HG02571 (cell line): ENCODE measurements at regions not wholly inside any gene's neighbourhood (a gene's known extent, or its start where the extent isn't known, plus 50 kb on each side); places are given as distances from the start of the nearest gene placed in this dataset.
"Not testable (repeated sequence)": the region's sequence is repeated elsewhere in the genome, so short reads cannot be mapped to it uniquely, and the experiment has no call there.

Experiments
- ATAC-seq: cut with Tn5 transposase; IDR thresholded peaks from one replicate; pipeline ENCODE4 v1.9.1; 2021; ENCODE audit warnings: mild to moderate bottlenecking, moderate library complexity; ENCODE audit not compliant: unreplicated experiment

DNA sequence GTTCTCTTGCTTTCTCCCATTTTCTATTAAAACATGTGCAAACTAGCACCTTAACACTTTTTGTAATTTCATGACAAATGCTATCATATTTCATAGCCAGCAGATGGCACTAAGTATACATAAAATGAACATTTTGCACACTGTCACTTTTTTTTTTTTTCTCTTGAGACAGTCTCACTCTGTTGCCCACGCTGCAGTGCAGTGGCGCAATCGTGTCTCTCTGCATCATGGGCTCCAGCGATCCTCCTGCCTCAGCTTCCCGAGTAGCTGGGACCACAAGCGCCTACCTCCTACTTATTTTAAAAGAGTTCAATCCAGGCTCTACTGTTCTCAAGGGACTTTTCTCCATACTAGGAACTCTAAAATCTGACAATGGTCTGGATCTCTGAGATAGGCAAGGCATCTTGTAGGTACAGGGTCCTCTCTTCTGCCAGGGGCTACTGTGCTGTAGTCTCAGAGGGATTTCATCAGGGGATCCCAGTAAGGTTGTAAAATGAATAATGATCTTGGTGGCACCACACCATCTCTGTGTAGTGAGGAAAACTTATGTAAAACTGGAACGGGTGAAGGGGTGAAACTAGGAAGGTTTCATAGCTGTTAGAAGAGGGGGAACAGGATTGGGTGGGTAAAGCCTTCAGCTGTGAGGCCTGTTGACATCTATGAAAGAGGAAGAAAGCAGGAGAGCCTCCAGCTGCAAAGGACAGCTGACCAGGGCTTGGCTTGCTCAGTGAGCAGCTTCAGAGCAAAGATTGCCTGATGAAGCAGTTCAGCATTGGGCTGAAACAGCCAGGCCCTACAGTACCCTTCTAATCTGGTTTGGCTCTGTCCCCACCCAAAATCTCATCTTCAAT, 196.9 kb downstream of the AVL9 start:
- peak; percentile 77 for ATAC-seq

- not testable (repeated sequence) for ATAC-seq
These were observed 192.8 kb downstream of the AVL9 start for GRCh38 chr7:32688092-32688491.

DNA sequence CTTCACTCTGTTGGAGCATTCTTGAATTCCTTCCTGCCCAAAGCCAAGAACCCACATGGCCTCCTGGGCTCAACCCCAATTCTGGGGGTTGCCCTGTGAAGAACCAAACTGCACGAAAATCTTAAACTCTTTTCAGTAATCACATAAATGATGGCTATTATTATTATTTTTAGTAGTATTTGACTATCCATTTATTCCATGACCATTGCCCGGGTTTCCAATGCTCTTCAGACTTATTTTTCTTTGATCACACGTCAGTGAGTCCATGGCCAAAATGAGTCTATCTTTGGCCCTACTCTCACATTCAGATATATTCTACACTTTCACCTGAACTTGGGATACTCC, 185.9 kb downstream of the AVL9 start:
- no peak for ATAC-seq

DNA sequence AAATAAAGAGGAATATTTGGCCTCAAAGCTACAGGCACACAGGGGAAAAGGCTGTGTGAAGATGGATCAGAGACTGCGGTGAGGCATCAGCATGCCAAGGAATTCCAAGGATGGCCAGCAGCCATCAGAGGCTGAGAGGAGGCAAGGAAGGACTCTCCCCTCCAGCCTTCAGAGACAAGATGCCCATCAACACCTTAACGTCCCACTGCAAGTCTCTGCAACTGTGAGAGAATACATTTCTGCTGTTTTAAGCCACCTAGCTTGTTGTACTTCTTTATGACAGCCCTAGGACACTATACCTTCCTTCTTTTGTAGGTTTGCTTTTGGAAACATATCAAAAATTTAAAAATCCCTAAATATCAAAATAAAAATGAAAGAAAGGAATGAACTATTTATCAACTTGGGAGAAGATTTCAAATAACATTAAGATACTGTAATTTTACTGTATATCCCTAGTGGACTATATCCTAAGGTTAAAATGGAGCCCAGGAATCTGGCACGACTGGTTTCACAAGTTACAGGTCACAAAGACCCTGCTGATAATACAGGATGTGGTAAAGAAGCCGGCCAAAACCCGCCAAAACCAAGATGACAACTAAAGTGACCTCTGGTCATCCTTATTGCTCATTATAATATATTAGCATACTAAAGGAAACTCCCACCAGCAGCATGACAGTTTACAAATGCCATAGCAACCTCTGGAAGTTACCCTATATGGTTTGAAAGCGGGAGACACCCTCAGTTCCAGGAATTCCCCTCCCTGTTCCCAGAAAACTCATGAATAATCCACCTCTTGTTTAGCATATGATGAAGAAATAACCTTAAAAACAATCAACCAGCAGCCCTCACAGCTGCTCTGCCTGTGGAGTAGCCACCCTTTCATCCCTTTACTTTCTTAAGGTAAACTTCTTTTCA, 185.2 kb downstream of the AVL9 start:
- ATAC-seq: no peak

DNA sequence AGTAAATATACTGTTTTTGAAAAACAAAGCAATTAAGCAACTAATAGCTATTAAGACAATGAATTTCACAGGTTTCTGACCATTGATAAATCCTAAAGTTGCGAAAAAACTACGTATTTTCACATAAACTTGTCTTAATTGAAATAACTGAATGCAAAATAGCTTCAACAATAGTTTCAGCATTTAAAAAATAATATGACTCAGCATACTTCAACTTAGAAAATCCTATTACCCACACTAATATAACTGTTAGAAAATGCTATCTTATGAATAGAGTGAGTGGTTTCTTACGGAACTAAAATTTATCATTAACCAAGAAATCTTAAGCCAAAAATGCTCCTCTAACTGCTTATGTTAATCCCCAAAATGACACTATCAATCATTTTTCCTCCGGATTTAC, 183.9 kb downstream of the AVL9 start:
- no peak for ATAC-seq

GRCh38 chr7:32677593-32677992, 182.3 kb downstream of the AVL9 start:
- ATAC-seq: no peak

DNA sequence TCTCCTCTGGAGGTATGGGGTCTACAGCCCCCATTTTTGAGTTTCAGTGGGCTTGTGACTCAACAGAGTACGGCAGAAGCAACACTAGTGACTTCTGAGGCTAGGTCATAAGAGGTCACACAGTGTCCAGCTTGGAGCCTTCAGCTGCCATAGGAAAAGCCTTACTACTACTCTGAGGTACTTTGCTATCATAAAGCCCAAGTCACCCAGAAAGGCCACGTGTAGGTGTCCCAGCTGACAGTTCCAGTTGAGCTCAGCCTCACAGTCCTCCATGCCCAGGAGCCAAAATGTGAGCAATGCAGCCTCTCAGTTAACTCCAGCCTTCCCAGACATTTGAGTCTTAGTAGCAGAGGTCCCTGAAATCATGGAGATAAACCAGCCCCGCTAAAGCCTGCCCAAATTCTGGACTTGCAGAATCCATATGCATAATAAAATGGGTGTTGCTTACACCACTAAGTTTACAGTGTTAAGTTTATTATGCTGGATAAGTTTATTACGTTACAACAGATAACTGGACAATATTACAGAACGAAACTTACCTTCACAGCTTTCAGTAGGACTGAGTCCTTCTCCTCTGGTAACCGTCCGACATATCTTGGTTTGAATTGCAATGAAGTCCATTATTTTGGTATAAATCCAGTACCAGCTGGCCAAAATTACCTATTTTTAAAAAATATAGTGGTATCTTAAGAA, 181.1 kb downstream of the AVL9 start:
- no peak for ATAC-seq

- ATAC-seq: no peak
These were observed 178.1 kb downstream of the AVL9 start for GRCh38 chr7:32673275-32673983.

GRCh38 chr7:32670110-32671025, 175.1 kb downstream of the AVL9 start:
- ATAC-seq: no peak

- not testable (repeated sequence) for ATAC-seq
These were observed 174.0 kb downstream of the AVL9 start for GRCh38 chr7:32669173-32669870.

GRCh38 chr7:32668387-32669097, 173.3 kb downstream of the AVL9 start:
- not testable (repeated sequence) for ATAC-seq

- ATAC-seq: not testable (repeated sequence)
These were observed 172.3 kb downstream of the AVL9 start for GRCh38 chr7:32667586-32667985.

- not testable (repeated sequence) for ATAC-seq
These were observed 168.5 kb downstream of the AVL9 start for GRCh38 chr7:32663805-32664211.

DNA sequence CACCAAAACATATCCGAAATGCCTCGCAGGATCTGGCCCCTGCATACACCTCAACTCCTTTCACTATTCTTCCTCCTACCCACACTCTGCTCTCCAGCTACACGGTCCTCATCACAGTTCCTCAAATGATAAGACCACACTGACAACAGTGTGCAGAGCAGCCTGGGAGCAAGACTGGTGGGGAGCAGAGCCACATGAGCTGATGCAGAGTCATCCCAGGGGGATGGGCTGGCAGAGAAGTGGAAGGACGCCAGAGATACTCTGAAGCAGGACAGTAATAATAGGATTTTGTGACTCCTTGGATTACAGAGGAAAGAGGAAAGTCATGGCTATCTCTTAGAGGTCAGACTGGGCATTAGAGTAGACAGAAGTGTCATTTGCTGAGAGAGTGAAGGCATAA, 167.2 kb downstream of the AVL9 start:
- ATAC-seq: not testable (repeated sequence)

DNA sequence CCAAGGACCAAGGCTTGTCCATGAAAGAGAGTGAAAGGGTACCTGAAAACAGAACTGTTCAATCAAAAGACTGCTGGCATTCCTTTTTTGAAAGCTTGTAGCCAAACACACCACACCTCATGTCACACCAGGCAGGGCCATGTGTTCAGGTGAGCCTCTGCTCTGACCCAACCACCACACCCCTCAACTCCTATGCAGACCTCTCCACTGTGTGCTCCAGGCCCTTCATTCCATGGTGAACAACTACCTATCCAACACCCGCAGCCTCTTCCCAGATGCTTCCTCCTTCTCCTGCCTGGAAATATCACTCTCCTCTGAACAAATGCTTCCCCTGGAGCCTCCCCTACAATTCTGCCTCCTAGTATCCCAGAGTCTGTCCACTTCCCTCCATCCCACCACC, 166.6 kb downstream of the AVL9 start:
- ATAC-seq: no peak

DNA sequence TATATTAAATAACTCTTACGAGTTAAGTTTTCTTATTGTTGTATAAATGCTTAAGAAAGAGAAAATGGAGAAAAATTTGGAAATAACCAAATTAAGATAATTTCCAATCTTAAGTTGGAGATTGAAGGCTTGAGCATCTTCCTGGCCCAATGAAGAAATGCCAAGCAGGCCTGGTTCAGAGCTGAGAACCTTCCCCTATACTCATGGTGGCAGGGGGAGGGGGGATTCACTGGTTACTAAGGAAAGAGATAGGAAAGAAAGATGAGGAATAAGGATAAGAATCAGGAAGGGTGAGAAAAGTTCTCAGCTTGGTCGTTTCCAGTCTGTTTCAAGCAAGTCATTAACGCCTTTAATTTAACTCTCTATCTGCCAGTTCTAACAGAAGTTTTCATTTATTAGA, 166.2 kb downstream of the AVL9 start:
- ATAC-seq: no peak

DNA sequence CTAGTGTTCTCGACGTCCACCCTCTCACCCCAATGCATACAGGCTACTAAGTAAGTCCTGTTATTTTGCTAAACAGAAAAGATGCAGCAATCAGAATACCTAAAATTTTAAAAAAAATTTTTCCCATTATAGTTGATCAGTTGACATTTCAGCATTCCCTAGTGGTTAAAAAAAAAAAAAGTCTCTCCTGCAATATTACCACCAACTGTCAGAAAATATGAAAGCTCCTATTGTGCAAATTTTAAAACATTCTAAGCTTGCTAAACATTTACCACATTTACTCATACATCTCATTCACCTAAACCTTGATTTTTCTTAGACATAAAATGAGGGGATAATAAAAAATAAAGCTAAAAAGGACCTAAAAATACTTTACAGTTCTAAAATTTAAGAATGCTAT, 165.6 kb downstream of the AVL9 start:
- no peak for ATAC-seq

DNA sequence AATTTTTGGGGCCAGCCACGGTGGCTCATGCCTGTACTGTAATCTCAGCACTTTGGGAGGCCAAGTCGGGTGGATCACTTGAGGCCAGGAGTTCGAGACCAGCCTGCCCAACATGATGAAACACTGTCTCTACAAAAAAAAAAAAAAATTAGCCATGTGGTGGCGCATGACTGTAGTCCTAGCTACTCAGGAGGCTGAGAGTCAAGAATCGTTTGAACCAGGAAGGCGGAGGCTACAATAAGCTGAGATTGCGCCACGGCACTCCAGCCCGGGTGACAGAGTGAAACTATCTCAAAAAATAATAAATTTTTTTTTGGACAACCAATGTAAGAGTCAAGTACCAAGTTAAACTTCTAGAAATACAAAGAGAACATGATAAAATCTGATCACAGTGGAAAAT, 164.6 kb downstream of the AVL9 start:
- no peak for ATAC-seq
